ENCODE measurements at regions not wholly inside any gene's neighbourhood (a gene's known extent, or its start where the extent isn't known, plus 50 kb on each side); places are given as distances from the start of the nearest gene placed in this dataset.

- no peak for ATAC-seq
- no peak overlapping the region for H3K4me3 ChIP-seq
- no peak overlapping the region for H2AFZ ChIP-seq (ENCODE audit: low read depth, low read length)
- POLR2A ChIA-PET, result no interaction called here
- H3K27me3 ChIP-seq (ENCODE audit: control insufficient read depth in 2 of 2, insufficient read depth in 2 of 2, low read length in 2 of 2), result no peaks in the 10 kb centered on the region
- no peaks in the 10 kb centered on the region for H4K20me1 ChIP-seq (replicated peaks; ENCODE audit: control insufficient read depth, insufficient read depth, low read length)
- H3K4me1 ChIP-seq (replicated peaks in 1 of 2; ENCODE audit: control insufficient read depth in 2 of 2, insufficient read depth in 2 of 2, low read length in 2 of 2), result no peaks in the 10 kb centered on the region
- no peak overlapping the region for H3K27ac ChIP-seq (ENCODE audit: extremely low read depth, low read depth, low read length)
- H3K36me3 ChIP-seq (ENCODE audit: control insufficient read depth, insufficient read depth, low read length), result no peaks in the 10 kb centered on the region
- TF ChIP-seq NR1H2 (CRISPR knock-in tag; IDR thresholded peaks at IDR 0.05) (no peak), CREB3 (tag; conservative IDR thresholded peaks at IDR 0.05; ENCODE audit: low read depth) (no peak), HCFC1 (IDR thresholded peaks at IDR 0.05; ENCODE audit: low read depth, low read length) (no peak), PCBP2 (IDR thresholded peaks at IDR 0.05; ENCODE audit: low read depth, low read length, poor library complexity, severe bottlenecking) (no peak), CC2D1A (IDR thresholded peaks at IDR 0.05) (no peak), KLF10 (CRISPR knock-in tag; IDR thresholded peaks at IDR 0.05) (no peak), ZNF830 (CRISPR knock-in tag; IDR thresholded peaks at IDR 0.05) (no peak), FOXK2 (conservative IDR thresholded peaks at IDR 0.05 in 1 of 2, IDR thresholded peaks at IDR 0.05 in 1 of 2; ENCODE audit: low read depth in 2 of 2) (no peak), GTF3C2 (IDR thresholded peaks at IDR 0.05; ENCODE audit: borderline replicate concordance, extremely low read depth, insufficient read length) (no peak), NR4A1 (CRISPR knock-in tag; IDR thresholded peaks at IDR 0.05) (no peak), NR4A1 (tag; IDR thresholded peaks at IDR 0.05) (no peak), GATAD2B (IDR thresholded peaks at IDR 0.05; ENCODE audit: borderline replicate concordance) (no peak), ZNF408 (CRISPR knock-in tag; IDR thresholded peaks at IDR 0.05; ENCODE audit: low read depth) (no peak), RBM34 (IDR thresholded peaks at IDR 0.05; ENCODE audit: borderline replicate concordance, insufficient read depth, low read length) (no peak), STAG1 (CRISPR knock-in tag; IDR thresholded peaks at IDR 0.05; ENCODE audit: borderline replicate concordance) (no peak)
- no peaks in the 10 kb centered on the region for H3K79me2 ChIP-seq (ENCODE audit: control insufficient read depth, insufficient read depth, low read length)
- H3K4me2 ChIP-seq (ENCODE audit: insufficient read depth, low read length), result no peak overlapping the region
- no peak overlapping the region for H3K9ac ChIP-seq (ENCODE audit: insufficient read depth in 1 of 2, low read depth in 2 of 2, low read length in 2 of 2)
- no peak for FAIRE-seq
- intact Hi-C loops (cut with micrococcal nuclease), result no loop called here
- H3K9me1 ChIP-seq (ENCODE audit: control insufficient read depth, insufficient read depth, low read length), result no peaks in the 10 kb centered on the region
- CTCF ChIA-PET (ENCODE audit: low intra/inter-chr PET ratio), result no interaction called here
- 0% methylated on average over 3 of the region's 3 CpGs for WGBS (ENCODE audit: insufficient coverage, low coverage, missing lambda C conversion rate)
- in situ Hi-C loops (cut with MboI), result no loop called here
- no TSS peak for BruUV-seq (replicated peaks)
- H3K9me3 ChIP-seq (replicated peaks; ENCODE audit: control insufficient read depth, insufficient read depth, low read depth, low read length), result no peaks in the 10 kb centered on the region
- no peak for DNase-seq (ENCODE audit: extremely low read depth in 1 of 4, low spot score in 3 of 4)
These were observed 999.9 kb downstream of the TSN start for GRCh38 chr2:122755281-122755780.
